ENCODE measurements at regions not wholly inside any gene's neighbourhood (a gene's known extent, or its start where the extent isn't known, plus 50 kb on each side); places are given as distances from the start of the nearest gene placed in this dataset.

GRCh38 chrX:69282893-69283690 lies 117.8 kb upstream of the PJA1 start:
- Histone ChIP-seq H3K27ac (ENCODE audit: low read depth, low read length, poor library complexity, severe bottlenecking) (no peak overlapping the region), H3K4me2 (ENCODE audit: low read length) (no peak overlapping the region), H3K9me3 (ENCODE audit: low read length) (no peaks in the 10 kb centered on the region), H4K20me1 (ENCODE audit: insufficient read depth, low read length) (no peaks in the 10 kb centered on the region), H2AFZ (ENCODE audit: low read length) (no peak overlapping the region), H3K36me3 (ENCODE audit: insufficient read depth, low read length) (no peaks in the 10 kb centered on the region), H3K4me1 (ENCODE audit: insufficient read depth, low read length, severe bottlenecking) (no peaks in the 10 kb centered on the region), H3K79me2 (ENCODE audit: insufficient read depth, low read length) (no peaks in the 10 kb centered on the region), H3K4me3 (ENCODE audit: low read depth, low read length, poor library complexity, severe bottlenecking) (no peak overlapping the region), H3K9ac (ENCODE audit: low read length) (no peak overlapping the region), H3K27me3 (ENCODE audit: insufficient read depth, low read length) (no peaks in the 10 kb centered on the region), H3F3A (ENCODE audit: insufficient read depth, low read length) (no peaks in the 10 kb centered on the region), H3K9me2 (ENCODE audit: low read depth, low read length) (no peaks in the 10 kb centered on the region)
- TF ChIP-seq, protein P1, sequence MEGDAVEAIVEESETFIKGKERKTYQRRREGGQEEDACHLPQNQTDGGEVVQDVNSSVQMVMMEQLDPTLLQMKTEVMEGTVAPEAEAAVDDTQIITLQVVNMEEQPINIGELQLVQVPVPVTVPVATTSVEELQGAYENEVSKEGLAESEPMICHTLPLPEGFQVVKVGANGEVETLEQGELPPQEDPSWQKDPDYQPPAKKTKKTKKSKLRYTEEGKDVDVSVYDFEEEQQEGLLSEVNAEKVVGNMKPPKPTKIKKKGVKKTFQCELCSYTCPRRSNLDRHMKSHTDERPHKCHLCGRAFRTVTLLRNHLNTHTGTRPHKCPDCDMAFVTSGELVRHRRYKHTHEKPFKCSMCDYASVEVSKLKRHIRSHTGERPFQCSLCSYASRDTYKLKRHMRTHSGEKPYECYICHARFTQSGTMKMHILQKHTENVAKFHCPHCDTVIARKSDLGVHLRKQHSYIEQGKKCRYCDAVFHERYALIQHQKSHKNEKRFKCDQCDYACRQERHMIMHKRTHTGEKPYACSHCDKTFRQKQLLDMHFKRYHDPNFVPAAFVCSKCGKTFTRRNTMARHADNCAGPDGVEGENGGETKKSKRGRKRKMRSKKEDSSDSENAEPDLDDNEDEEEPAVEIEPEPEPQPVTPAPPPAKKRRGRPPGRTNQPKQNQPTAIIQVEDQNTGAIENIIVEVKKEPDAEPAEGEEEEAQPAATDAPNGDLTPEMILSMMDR (IDR thresholded peaks at IDR 0.05; ENCODE audit: low read length): no peak
- no peak for TF ChIP-seq EZH2 (IDR thresholded peaks at IDR 0.05; ENCODE audit: borderline replicate concordance, low read length)

DNA sequence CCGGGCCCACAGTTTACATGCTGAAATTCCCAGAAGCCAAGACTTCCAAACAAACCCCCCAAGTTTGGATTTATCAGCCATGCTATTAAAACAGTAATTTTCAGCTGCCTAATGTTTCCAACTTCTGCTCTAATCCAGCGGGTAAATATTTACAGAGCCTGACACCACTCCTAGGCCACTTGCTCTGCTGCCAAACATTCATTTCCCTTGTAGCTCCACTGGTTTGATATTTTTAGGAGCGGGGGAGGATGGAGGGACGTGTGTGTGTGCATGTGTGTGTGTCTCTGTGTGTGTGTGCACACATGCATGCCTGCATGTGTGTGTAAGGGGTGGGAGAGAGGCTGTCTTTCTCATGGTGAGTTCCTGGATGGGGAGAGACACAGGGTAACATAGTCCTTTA lies 115.7 kb upstream of the PJA1 start:
- Histone ChIP-seq H3K9me3 (ENCODE audit: low read length) (no peaks in the 10 kb centered on the region), H3K4me2 (ENCODE audit: low read length) (no peak overlapping the region), H3K9me2 (ENCODE audit: low read depth, low read length) (no peaks in the 10 kb centered on the region), H2AFZ (ENCODE audit: low read length) (no peak overlapping the region), H3K79me2 (ENCODE audit: insufficient read depth, low read length) (no peaks in the 10 kb centered on the region), H3K27me3 (ENCODE audit: insufficient read depth, low read length) (no peaks in the 10 kb centered on the region), H3K9ac (ENCODE audit: low read length) (no peak overlapping the region), H3K4me3 (ENCODE audit: low read depth, low read length, poor library complexity, severe bottlenecking) (no peak overlapping the region), H4K20me1 (ENCODE audit: insufficient read depth, low read length) (no peaks in the 10 kb centered on the region), H3K4me1 (ENCODE audit: insufficient read depth, low read length, severe bottlenecking) (no peaks in the 10 kb centered on the region), H3K36me3 (ENCODE audit: insufficient read depth, low read length) (no peaks in the 10 kb centered on the region), H3F3A (ENCODE audit: insufficient read depth, low read length) (no peaks in the 10 kb centered on the region), H3K27ac (ENCODE audit: low read depth, low read length, poor library complexity, severe bottlenecking) (no peak overlapping the region)
- no peak for TF ChIP-seq EZH2 (IDR thresholded peaks at IDR 0.05; ENCODE audit: borderline replicate concordance, low read length)

GRCh38 chrX:69279234-69279633 lies 114.0 kb upstream of the PJA1 start:
- Histone ChIP-seq H3K4me3 (ENCODE audit: low read depth, low read length, poor library complexity, severe bottlenecking) (no peak overlapping the region), H3K4me1 (ENCODE audit: insufficient read depth, low read length, severe bottlenecking) (no peaks in the 10 kb centered on the region)

More at GRCh38 chrX:69279234-69279633, 114.0 kb upstream of the PJA1 start:
- TF ChIP-seq EZH2 (IDR thresholded peaks at IDR 0.05; ENCODE audit: borderline replicate concordance, low read length): no peak
- TF ChIP-seq, protein P1 (IDR thresholded peaks at IDR 0.05; ENCODE audit: low read length): no peak
- Histone ChIP-seq H3K36me3 (ENCODE audit: insufficient read depth, low read length) (no peaks in the 10 kb centered on the region), H4K20me1 (ENCODE audit: insufficient read depth, low read length) (no peaks in the 10 kb centered on the region), H3K9me2 (ENCODE audit: low read depth, low read length) (no peaks in the 10 kb centered on the region), H3F3A (ENCODE audit: insufficient read depth, low read length) (no peaks in the 10 kb centered on the region), H3K4me2 (ENCODE audit: low read length) (no peak overlapping the region), H3K27ac (ENCODE audit: low read depth, low read length, poor library complexity, severe bottlenecking) (no peak overlapping the region), H3K9me3 (ENCODE audit: low read length) (no peaks in the 10 kb centered on the region), H3K79me2 (ENCODE audit: insufficient read depth, low read length) (no peaks in the 10 kb centered on the region), H3K27me3 (ENCODE audit: insufficient read depth, low read length) (no peaks in the 10 kb centered on the region), H3K9ac (ENCODE audit: low read length) (no peak overlapping the region), H2AFZ (ENCODE audit: low read length) (no peak overlapping the region)
